Fibroblast of lung (primary cell): ENCODE measurements at regions not wholly inside any gene's neighbourhood (a gene's known extent, or its start where the extent isn't known, plus 50 kb on each side); places are given as distances from the start of the nearest gene placed in this dataset.

Experiments
- CTCF ChIP-seq, 2 donors: IDR thresholded peaks in 1 of 2; conservative IDR thresholded peaks in 1 of 2; 1 replicate in 1 of 2; 2 replicates in 1 of 2; pipeline ENCODE4 v1.5.1; 2011 to 2012; ENCODE audit warnings: low read length in 2 of 2, control low read depth in 1 of 2, inconsistent platforms in 1 of 2, low read depth in 1 of 2, mild to moderate bottlenecking in 1 of 2
- EZH2 ChIP-seq: IDR thresholded peaks from 2 replicates; pipeline ENCODE4 v1.5.1; 2012; ENCODE audit warnings: low read length, control low read depth, mild to moderate bottlenecking; ENCODE audit errors: missing control alignments

GRCh38 chr13:59492030-59492636 is 671.6 kb downstream of the DIAPH3 start:
- TF ChIP-seq CTCF (conservative IDR thresholded peaks at IDR 0.05 in 1 of 2, IDR thresholded peaks at IDR 0.05 in 1 of 2; ENCODE audit: low read depth in 1 of 2, low read length in 2 of 2) (no peak), EZH2 (no peak)
